Bone marrow (tissue), 2 donors: ENCODE measurements at regions not wholly inside any gene's neighbourhood (a gene's known extent, or its start where the extent isn't known, plus 50 kb on each side); places are given as distances from the start of the nearest gene placed in this dataset.
"Not testable (repeated sequence)": the region's sequence is repeated elsewhere in the genome, so short reads cannot be mapped to it uniquely, and the experiment has no call there.

Experiments
- DNase-seq, 2 donors: peaks; one replicate each; lab custom pipeline; 2025; lab: John Stamatoyannopoulos, UW

DNA sequence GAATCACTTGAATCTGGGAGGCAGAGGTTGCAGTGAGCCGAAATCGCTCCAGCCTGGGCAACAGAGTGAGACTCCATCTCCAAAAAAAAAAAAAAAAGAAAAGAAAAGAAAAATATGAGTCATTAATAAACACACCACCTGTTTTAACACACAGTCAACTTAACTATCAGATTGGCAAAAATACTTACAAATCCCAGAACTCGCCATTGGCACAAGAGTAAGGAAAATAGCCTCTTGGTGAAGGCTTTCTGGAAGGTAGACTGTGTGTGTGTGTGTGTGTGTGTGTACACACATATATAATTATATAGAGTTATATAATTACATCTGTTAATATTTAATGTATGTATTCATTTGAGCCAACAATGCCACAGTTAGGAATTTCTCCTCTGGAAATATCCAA is 63.7 kb upstream of the UXS1 start:
- no peak for DNase-seq

DNA sequence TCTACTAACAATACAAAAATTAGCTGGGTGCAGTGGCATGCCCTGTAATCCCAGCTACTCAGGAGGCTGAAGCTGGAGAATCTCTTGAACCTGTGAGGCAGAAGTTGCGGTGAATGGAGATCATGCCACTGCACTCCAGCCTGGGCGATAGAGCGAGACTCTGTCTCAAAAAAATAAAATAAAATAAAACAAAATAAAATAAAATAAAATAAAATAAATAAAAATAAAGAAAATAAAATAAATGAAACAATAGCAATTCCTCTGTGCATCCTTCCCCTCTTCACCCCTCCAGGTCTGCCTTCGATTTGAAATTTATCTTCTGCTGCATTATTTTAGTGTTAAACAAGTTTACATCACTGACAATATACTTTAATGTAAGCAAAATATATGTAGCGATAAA is 63.0 kb upstream of the UXS1 start:
- DNase-seq: no peak

- DNase-seq: not testable (repeated sequence)
Measured at GRCh38 chr2:106249157-106249828, 55.2 kb upstream of the UXS1 start.

GRCh38 chr2:106248548-106249151 is 54.5 kb upstream of the UXS1 start:
- peak in 1 of 2 donors; percentile 2 for DNase-seq
